Lower leg skin (tissue), 4 donors: ENCODE measurements at regions not wholly inside any gene's neighbourhood (a gene's known extent, or its start where the extent isn't known, plus 50 kb on each side); places are given as distances from the start of the nearest gene placed in this dataset.
"Not testable (repeated sequence)": the region's sequence is repeated elsewhere in the genome, so short reads cannot be mapped to it uniquely, and the experiment has no call there.

Experiments
- DNase-seq, 2 donors: peaks; one replicate each; pipeline ENCODE4 v3.0.0-alpha.2; 2019; ENCODE audit warnings: low spot score in 2 of 2
- H3K4me3 ChIP-seq: fragments of 200-600 bp; sonication (generic); 2 replicates; pipeline ENCODE4 v1.5.1; 2017; ENCODE audit warnings: mild to moderate bottlenecking, low read depth; ENCODE audit not compliant: poor library complexity, severe bottlenecking
- POLR2A ChIP-seq, 2 donors: fragments of 450-650 bp; IDR thresholded peaks; one replicate each; pipeline ENCODE4 v1.6.1; 2016 to 2017; ENCODE audit warnings: antibody characterized with exemption in 2 of 2, mild to moderate bottlenecking in 1 of 2, moderate library complexity in 1 of 2
- WGBS, 2 donors: methylation state at CpG; one replicate each; pipeline ENCODE4 v1.1.5; 2018; 5-methylcytosine and 5-hydroxymethylcytosine counted together
- intact Hi-C: fragments of 100-400 bp; cut with DNase I; formaldehyde crosslinking; loops from one replicate; pipeline ENCODE4 v1.15.0; 2023; ENCODE audit warnings: low total_unique reads
- TF ChIP-seq, protein P1 (sequence below), 3 donors: fragments of 450-650 bp; IDR thresholded peaks; one replicate each; pipeline ENCODE4 v1.5.1; 2016; ENCODE audit warnings: antibody characterized with exemption in 3 of 3, mild to moderate bottlenecking in 3 of 3, moderate library complexity in 2 of 3

DNA sequence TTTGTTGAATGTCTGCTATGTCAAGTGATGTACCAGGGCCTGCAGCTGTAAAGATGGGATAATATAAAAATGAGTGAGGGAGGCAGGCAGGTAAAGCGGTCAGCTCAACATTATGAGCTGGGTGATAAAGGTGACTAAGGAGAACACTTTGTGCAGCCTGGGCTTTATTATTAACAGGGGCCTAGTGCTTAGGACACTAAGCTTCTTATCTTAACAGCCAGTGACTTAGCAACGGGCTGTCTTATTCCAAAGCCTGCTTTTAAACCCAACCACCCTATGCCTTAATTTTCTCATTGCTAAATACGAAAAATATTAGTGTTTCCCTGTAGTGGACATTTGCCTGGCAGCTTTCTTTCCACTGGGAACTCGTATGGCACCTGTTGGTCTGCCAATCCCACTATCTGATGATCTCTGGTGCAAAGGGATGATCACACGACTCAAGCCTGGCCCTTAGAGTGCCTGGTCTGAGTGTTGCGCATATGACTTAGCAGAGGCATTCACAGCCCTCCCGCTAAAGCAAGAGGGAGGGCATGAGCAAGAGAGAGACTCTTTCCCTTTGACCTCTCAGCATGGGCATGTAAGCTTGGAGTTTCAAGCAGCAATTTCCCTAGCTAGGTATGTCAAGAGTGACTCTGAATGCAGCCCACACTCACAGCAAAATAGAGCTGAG is 98.6 kb upstream of the PAPPA2 start:
- DNase-seq: no peak
- 57 to 62% methylated on average over 7 of the region's 7 CpGs for WGBS, 2 donors
- no peak overlapping the region for H3K4me3 ChIP-seq
- intact Hi-C loops: no loop called here
- TF ChIP-seq, protein P1, sequence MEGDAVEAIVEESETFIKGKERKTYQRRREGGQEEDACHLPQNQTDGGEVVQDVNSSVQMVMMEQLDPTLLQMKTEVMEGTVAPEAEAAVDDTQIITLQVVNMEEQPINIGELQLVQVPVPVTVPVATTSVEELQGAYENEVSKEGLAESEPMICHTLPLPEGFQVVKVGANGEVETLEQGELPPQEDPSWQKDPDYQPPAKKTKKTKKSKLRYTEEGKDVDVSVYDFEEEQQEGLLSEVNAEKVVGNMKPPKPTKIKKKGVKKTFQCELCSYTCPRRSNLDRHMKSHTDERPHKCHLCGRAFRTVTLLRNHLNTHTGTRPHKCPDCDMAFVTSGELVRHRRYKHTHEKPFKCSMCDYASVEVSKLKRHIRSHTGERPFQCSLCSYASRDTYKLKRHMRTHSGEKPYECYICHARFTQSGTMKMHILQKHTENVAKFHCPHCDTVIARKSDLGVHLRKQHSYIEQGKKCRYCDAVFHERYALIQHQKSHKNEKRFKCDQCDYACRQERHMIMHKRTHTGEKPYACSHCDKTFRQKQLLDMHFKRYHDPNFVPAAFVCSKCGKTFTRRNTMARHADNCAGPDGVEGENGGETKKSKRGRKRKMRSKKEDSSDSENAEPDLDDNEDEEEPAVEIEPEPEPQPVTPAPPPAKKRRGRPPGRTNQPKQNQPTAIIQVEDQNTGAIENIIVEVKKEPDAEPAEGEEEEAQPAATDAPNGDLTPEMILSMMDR (IDR thresholded peaks at IDR 0.05): no peak
- no peak for TF ChIP-seq POLR2A (IDR thresholded peaks at IDR 0.05)

DNA sequence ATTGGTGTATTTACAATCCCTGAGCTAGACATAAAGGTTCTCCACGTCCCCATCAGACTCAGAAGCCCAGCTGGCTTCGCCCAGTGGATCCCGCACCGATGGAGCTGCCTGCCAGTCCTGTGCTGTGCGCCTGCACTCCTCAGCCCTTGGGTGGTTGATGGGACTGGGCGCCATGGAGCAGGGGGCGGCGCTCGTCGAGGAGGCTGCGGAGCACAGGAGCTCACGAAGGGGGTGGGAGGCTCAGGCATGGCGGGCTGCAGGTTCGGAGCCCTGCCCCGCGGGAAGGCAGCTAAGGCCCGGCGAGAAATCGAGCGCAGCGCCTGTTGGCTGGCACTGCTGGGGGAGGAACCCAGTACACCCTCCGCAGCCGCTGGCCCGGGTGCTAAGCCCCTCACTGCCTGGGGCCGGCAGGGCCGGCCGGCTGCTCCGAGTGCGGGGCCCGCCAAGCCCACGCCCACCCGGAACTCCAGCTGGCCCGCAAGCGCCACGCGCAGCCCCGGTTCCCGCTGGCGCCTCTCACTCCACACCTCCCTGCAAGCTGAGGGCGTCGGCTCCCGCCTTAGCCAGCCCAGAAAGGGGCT is 113.8 kb upstream of the PAPPA2 start:
- WGBS, 2 donors: 95% methylated on average over 42 of the region's 42 CpGs
- DNase-seq, H3K4me3 ChIP-seq, intact Hi-C loops: not testable (repeated sequence)

DNA sequence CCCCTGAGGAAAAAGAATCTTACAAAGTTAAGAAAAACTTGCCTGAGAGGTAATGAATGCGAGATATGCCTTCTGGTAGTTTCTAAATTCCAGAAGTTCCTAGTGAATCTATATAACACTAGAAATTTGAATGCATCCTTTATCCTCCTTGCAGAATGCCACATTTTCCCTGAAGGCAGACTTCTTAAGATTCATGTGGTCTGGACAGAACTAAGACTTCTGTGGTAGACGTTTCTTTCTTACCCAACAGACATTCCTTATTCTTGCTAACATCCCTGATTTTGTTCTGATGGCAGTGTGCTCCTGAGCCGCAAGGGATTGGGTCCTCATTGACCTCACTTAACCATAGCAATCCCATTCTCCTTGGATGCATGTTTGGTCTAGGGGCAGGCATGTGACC is 121.3 kb upstream of the PAPPA2 start:
- H3K4me3 ChIP-seq: no peak overlapping the region
- no peak for DNase-seq
- 67% methylated on average over 3 of the region's 3 CpGs for WGBS, 2 donors
- intact Hi-C loops: no loop called here
- TF ChIP-seq, protein P1 (IDR thresholded peaks at IDR 0.05): no peak
- no peak for TF ChIP-seq POLR2A (IDR thresholded peaks at IDR 0.05)

DNA sequence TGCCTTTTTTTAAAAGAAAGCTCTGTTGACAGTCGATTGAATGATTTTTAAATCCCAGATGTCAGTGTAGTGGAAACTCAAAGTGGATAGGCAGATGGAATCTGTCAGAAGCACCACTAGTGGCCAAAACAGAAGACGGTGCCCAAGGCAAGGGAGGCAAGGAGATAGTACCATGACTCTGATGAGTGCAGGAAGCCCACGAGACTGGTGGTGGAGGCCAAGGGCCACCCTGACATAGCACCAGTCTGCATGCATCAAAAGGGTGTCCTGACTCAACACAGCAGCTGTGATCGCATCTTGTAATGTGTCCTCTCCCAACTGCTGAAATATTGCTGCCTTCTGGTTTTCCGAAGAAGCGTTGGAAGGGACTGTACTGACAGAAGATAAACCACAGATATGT is 124.1 kb upstream of the PAPPA2 start:
- peak; percentile 36 to 86 for DNase-seq
- 54 to 64% methylated on average over 6 of the region's 6 CpGs for WGBS, 2 donors
- intact Hi-C loops: no loop called here
- H3K4me3 ChIP-seq: no peak overlapping the region
- no peak for TF ChIP-seq POLR2A (IDR thresholded peaks at IDR 0.05)
- TF ChIP-seq, protein P1 (IDR thresholded peaks at IDR 0.05): no peak

DNA sequence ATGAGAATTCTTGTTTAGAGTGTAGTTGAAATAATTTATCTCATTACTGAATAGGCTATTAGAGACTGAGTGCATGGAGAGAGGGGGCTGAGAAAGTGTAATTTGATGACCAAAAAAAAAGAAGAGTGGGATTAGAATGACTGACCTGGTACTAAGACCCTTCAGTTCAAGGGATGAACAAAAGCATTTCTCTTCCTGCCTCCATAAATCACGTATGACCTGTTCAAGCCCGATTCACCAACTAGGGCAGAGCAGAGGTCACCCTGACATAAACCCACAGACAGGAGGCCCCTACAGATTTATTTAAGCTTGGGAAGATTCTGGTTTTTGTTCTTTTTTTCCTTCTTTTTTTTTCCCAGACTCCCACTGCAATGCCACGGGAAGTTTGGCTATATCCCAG is 123.7 kb upstream of the COP1 start:
- intact Hi-C loops: no loop called here
- TF ChIP-seq, protein P1 (IDR thresholded peaks at IDR 0.05): no peak
- no peak for TF ChIP-seq POLR2A (IDR thresholded peaks at IDR 0.05)
- no peak overlapping the region for H3K4me3 ChIP-seq
- no peak for DNase-seq
- WGBS, 2 donors: 19 to 25% methylated on average over 3 of the region's 3 CpGs

DNA sequence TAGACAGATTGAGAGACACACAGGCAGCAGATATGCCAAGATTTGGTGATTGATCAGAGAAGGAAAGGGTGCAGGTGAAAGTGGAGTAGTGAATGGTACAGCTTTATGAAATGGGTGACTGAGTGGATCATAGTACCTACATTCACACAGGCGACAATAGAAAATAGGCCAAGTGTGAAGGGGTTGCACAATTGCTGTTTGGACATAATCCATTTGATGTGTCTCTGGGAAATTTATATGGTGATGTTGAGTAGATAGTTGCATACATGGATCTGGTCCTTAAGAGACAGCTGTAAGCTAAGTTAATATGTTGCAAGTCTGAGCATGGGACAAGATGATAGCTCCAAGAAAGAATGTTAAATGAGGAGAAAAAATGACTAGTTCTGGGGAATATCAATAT is 118.6 kb upstream of the COP1 start:
- TF ChIP-seq POLR2A (IDR thresholded peaks at IDR 0.05): no peak
- TF ChIP-seq, protein P1 (IDR thresholded peaks at IDR 0.05): no peak
- 50 to 70% methylated on average over 1 of the region's 1 CpG for WGBS, 2 donors
- peak in 1 of 2 donors; percentile 44 for DNase-seq
- intact Hi-C loops: no loop called here
- H3K4me3 ChIP-seq: no peak overlapping the region
